Inflammatory macrophage treated with lipopolysaccharide for 1 hour (primary cell): ENCODE measurements at regions not wholly inside any gene's neighbourhood (a gene's known extent, or its start where the extent isn't known, plus 50 kb on each side); places are given as distances from the start of the nearest gene placed in this dataset.
"Not testable (repeated sequence)": the region's sequence is repeated elsewhere in the genome, so short reads cannot be mapped to it uniquely, and the experiment has no call there.

Experiments
- DNase-seq, 2 donors: peaks; one replicate each; pipeline ENCODE4 v3.0.0-alpha.2; 2020 to 2022

GRCh38 chr12:93980711-93981110 is 167.7 kb upstream of the PLXNC1 start:
- peak in 1 of 2 donors; percentile 8 for DNase-seq

- DNase-seq: no peak
These were observed 167.0 kb upstream of the PLXNC1 start for GRCh38 chr12:93981411-93981810.

- no peak for DNase-seq
These were observed 165.5 kb upstream of the PLXNC1 start for GRCh38 chr12:93982771-93983315.

- DNase-seq: no peak
These were observed 164.4 kb upstream of the PLXNC1 start for GRCh38 chr12:93984005-93984404.

GRCh38 chr12:93989949-93990348 is 158.4 kb upstream of the PLXNC1 start:
- DNase-seq: no peak

- DNase-seq: no peak
These were observed 157.3 kb upstream of the PLXNC1 start for GRCh38 chr12:93990832-93991803.

- peak in 1 of 2 donors; percentile 38 for DNase-seq
These were observed 156.4 kb upstream of the PLXNC1 start for GRCh38 chr12:93991829-93992461.

GRCh38 chr12:93994721-93995120 is 153.7 kb upstream of the PLXNC1 start:
- DNase-seq: no peak

- no peak for DNase-seq
These were observed 152.1 kb upstream of the PLXNC1 start for GRCh38 chr12:93996321-93996720.

GRCh38 chr12:94001691-94002090 is 146.7 kb upstream of the PLXNC1 start:
- DNase-seq: no peak

GRCh38 chr12:94002925-94003324 is 145.5 kb upstream of the PLXNC1 start:
- not testable (repeated sequence) for DNase-seq

- DNase-seq: not testable (repeated sequence)
These were observed 140.5 kb upstream of the PLXNC1 start for GRCh38 chr12:94007833-94008232.

GRCh38 chr12:94010307-94010706 is 138.1 kb upstream of the PLXNC1 start:
- no peak for DNase-seq

- DNase-seq: no peak
These were observed 136.3 kb upstream of the PLXNC1 start for GRCh38 chr12:94012071-94012470.

GRCh38 chr12:94012590-94012989 is 135.8 kb upstream of the PLXNC1 start:
- DNase-seq: peak; percentile 20 to 21

- DNase-seq: not testable (repeated sequence)
These were observed 131.1 kb upstream of the PLXNC1 start for GRCh38 chr12:94017247-94017646.

GRCh38 chr12:94020335-94020734 is 128.0 kb upstream of the PLXNC1 start:
- DNase-seq: peak in 1 of 2 donors; percentile 4

GRCh38 chr12:94023879-94024278 is 124.5 kb upstream of the PLXNC1 start:
- no peak for DNase-seq

- DNase-seq: no peak
These were observed 123.3 kb upstream of the PLXNC1 start for GRCh38 chr12:94025068-94025467.

GRCh38 chr12:94025756-94026155 is 122.6 kb upstream of the PLXNC1 start:
- peak; percentile 51 to 52 for DNase-seq

GRCh38 chr12:94026596-94026995 is 121.8 kb upstream of the PLXNC1 start:
- no peak for DNase-seq

GRCh38 chr12:94027561-94027960 is 120.8 kb upstream of the PLXNC1 start:
- DNase-seq: no peak

- DNase-seq: no peak
These were observed 116.6 kb upstream of the PLXNC1 start for GRCh38 chr12:94031763-94032162.

GRCh38 chr12:94032368-94032767 is 116.0 kb upstream of the PLXNC1 start:
- no peak for DNase-seq
